ENCODE measurements at regions not wholly inside any gene's neighbourhood (a gene's known extent, or its start where the extent isn't known, plus 50 kb on each side); places are given as distances from the start of the nearest gene placed in this dataset.

GRCh38 chr7:49333180-49333881, 409.0 kb downstream of the CDC14C start:
- Histone ChIP-seq H3K9me3 (ENCODE audit: control insufficient read depth in 5 of 5, low read length in 5 of 5) (no peaks in the 10 kb centered on the region), H3K27me3 (ENCODE audit: control insufficient read depth in 5 of 5, insufficient read depth in 4 of 5, low read length in 5 of 5) (no peaks in the 10 kb centered on the region), H3K9ac (ENCODE audit: low read length in 5 of 5) (no peak overlapping the region), H3K4me3 (ENCODE audit: low read depth in 1 of 5, low read length in 5 of 5) (no peak overlapping the region), H3K27ac (ENCODE audit: low read depth, low read length) (no peak overlapping the region), H3K4me1 (ENCODE audit: control insufficient read depth in 5 of 5, insufficient read depth in 5 of 5, low read length in 5 of 5) (no peaks in the 10 kb centered on the region), H3K36me3 (ENCODE audit: control insufficient read depth in 5 of 5, insufficient read depth in 5 of 5, low read length in 5 of 5) (no peaks in the 10 kb centered on the region)

DNA sequence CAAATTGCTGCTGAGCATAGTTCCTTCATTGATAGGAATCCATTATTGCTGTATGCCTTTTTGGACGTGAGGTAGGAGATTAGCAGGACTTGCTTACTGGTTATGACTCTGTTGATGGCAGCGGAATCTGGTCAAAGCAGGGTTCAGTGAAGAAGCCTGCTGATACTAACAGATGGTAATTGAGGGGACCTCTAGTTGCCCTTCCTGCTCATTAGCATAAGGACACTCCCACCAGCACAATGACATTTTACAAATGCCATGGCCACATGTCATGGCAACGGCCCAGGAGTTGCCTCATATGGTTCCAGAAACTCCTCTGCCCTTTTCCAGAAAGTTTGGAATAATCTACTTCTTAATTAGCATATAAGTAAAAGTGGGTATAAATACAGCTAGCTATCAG, 417.5 kb downstream of the CDC14C start:
- Histone ChIP-seq H3K4me3 (ENCODE audit: low read depth in 1 of 5, low read length in 5 of 5) (no peak overlapping the region), H3K9ac (ENCODE audit: low read length in 5 of 5) (no peak overlapping the region), H3K9me3 (ENCODE audit: control insufficient read depth in 5 of 5, low read length in 5 of 5) (no peaks in the 10 kb centered on the region), H3K27ac (ENCODE audit: low read depth, low read length) (no peak overlapping the region), H3K4me1 (ENCODE audit: control insufficient read depth in 5 of 5, insufficient read depth in 5 of 5, low read length in 5 of 5) (peaks cover 0 to 15% (median 5%) of the 10 kb centered on the region in 5 donors), H3K27me3 (ENCODE audit: control insufficient read depth in 5 of 5, insufficient read depth in 4 of 5, low read length in 5 of 5) (no peaks in the 10 kb centered on the region), H3K36me3 (ENCODE audit: control insufficient read depth in 5 of 5, insufficient read depth in 5 of 5, low read length in 5 of 5) (no peaks in the 10 kb centered on the region)

DNA sequence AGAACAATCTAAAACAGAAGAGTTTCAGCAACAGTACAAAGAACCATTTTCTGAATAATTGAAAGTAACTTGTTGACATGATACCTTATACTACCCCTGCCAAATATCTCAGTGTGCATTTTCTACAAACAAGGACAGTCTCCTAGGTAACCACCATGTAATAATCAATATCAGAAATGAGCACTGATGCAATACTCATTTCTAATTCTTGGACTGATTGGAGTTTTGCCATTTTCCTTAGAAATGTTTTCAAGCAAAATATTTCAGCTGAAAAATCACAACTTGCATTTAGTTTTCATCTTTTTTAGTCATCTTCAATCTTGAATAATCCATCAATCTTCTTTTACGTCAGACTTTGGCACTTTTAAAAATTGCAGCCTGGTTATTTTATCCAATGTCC, 420.2 kb downstream of the CDC14C start:
- Histone ChIP-seq H3K36me3 (ENCODE audit: control insufficient read depth in 5 of 5, insufficient read depth in 5 of 5, low read length in 5 of 5) (no peaks in the 10 kb centered on the region), H3K9ac (ENCODE audit: low read length in 5 of 5) (no peak overlapping the region), H3K4me1 (ENCODE audit: control insufficient read depth in 5 of 5, insufficient read depth in 5 of 5, low read length in 5 of 5) (peaks cover 0 to 15% (median 5%) of the 10 kb centered on the region in 5 donors), H3K9me3 (ENCODE audit: control insufficient read depth in 5 of 5, low read length in 5 of 5) (no peaks in the 10 kb centered on the region), H3K27ac (ENCODE audit: low read depth, low read length) (no peak overlapping the region), H3K27me3 (ENCODE audit: control insufficient read depth in 5 of 5, insufficient read depth in 4 of 5, low read length in 5 of 5) (no peaks in the 10 kb centered on the region), H3K4me3 (ENCODE audit: low read depth in 1 of 5, low read length in 5 of 5) (no peak overlapping the region)

GRCh38 chr7:49346195-49346899, 422.0 kb downstream of the CDC14C start:
- Histone ChIP-seq H3K9ac (ENCODE audit: low read length in 5 of 5) (no peak overlapping the region), H3K9me3 (ENCODE audit: control insufficient read depth in 5 of 5, low read length in 5 of 5) (peaks cover 0 to 5% (median 0%) of the 10 kb centered on the region in 5 donors), H3K36me3 (ENCODE audit: control insufficient read depth in 5 of 5, insufficient read depth in 5 of 5, low read length in 5 of 5) (no peaks in the 10 kb centered on the region), H3K4me3 (ENCODE audit: low read depth in 1 of 5, low read length in 5 of 5) (no peak overlapping the region), H3K27me3 (ENCODE audit: control insufficient read depth in 5 of 5, insufficient read depth in 4 of 5, low read length in 5 of 5) (no peaks in the 10 kb centered on the region), H3K27ac (ENCODE audit: low read depth, low read length) (no peak overlapping the region), H3K4me1 (ENCODE audit: control insufficient read depth in 5 of 5, insufficient read depth in 5 of 5, low read length in 5 of 5) (peaks cover 0 to 15% (median 5%) of the 10 kb centered on the region in 5 donors)

DNA sequence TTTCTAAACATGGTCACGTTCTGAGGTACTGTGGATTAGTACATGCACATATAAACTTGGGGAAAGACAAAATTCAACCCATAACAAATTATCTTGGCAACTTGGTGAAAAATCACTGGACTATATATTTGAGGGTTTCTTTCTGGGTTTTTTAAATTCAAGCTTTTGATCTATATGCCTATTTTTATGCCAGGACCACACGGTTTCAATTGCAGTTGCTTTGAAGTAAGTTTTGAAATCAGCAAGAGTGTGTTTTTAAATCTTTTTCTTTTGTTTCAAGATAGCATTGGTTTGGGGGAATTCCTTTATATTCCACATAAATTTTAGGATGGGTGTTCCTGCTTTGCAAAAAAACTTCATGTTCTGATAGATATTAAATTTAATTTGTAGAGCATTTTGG, 406.4 kb upstream of the VWC2 start:
- no peaks in the 10 kb centered on the region for H3K27me3 ChIP-seq (ENCODE audit: control insufficient read depth in 5 of 5, insufficient read depth in 4 of 5, low read length in 5 of 5)
- H3K4me3 ChIP-seq (ENCODE audit: low read depth in 1 of 5, low read length in 5 of 5) = no peak overlapping the region
- no peak overlapping the region for H3K27ac ChIP-seq (ENCODE audit: low read depth, low read length)
- H3K4me1 ChIP-seq (ENCODE audit: control insufficient read depth in 5 of 5, insufficient read depth in 5 of 5, low read length in 5 of 5) = peaks cover 0 to 4% (median 0%) of the 10 kb centered on the region in 5 donors
- no peak overlapping the region for H3K9ac ChIP-seq (ENCODE audit: low read length in 5 of 5)
- no peaks in the 10 kb centered on the region for H3K9me3 ChIP-seq (ENCODE audit: control insufficient read depth in 5 of 5, low read length in 5 of 5)
- H3K36me3 ChIP-seq (ENCODE audit: control insufficient read depth in 5 of 5, insufficient read depth in 5 of 5, low read length in 5 of 5) = no peaks in the 10 kb centered on the region

- Histone ChIP-seq H3K27me3 (ENCODE audit: control insufficient read depth in 5 of 5, insufficient read depth in 4 of 5, low read length in 5 of 5) (no peaks in the 10 kb centered on the region), H3K36me3 (ENCODE audit: control insufficient read depth in 5 of 5, insufficient read depth in 5 of 5, low read length in 5 of 5) (no peaks in the 10 kb centered on the region), H3K9me3 (ENCODE audit: control insufficient read depth in 5 of 5, low read length in 5 of 5) (peaks cover 0 to 5% (median 2%) of the 10 kb centered on the region in 5 donors)
These were observed 401.7 kb upstream of the VWC2 start for GRCh38 chr7:49371771-49372170.

DNA sequence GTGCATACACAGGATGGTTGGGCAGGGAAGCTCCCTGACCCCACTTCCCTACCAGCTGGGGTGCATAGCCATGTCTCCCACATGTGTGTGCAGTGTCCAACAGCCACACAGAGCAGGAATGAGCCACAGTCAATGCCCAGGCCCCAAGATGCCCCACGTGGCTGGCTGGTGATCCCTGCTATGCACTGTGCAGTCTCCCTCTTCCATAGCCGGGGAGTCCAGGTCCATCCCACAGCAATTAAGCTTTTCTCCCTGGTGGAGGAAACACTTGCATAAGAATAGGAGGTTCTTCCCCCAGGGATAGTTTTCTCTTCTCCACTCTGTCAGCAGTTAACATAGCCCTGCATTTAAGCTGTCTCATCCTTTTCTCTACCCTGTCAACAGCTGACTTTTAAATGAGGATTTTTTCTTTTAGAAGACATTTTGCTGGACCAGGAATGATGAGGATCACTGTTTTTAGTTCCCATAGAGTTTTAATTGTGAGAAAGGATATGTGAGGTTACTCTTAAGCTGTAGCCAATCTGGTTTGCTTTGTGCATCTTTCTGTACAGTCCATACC, 396.5 kb upstream of the VWC2 start:
- H3K36me3 ChIP-seq (ENCODE audit: control insufficient read depth in 5 of 5, insufficient read depth in 5 of 5, low read length in 5 of 5) = no peaks in the 10 kb centered on the region
- peaks cover 3 to 42% (median 12%) of the 10 kb centered on the region in 5 donors for H3K9me3 ChIP-seq (ENCODE audit: control insufficient read depth in 5 of 5, low read length in 5 of 5)
- no peaks in the 10 kb centered on the region for H3K27me3 ChIP-seq (ENCODE audit: control insufficient read depth in 5 of 5, insufficient read depth in 4 of 5, low read length in 5 of 5)
- H3K4me3 ChIP-seq (ENCODE audit: low read depth in 1 of 5, low read length in 5 of 5) = no peak overlapping the region
- H3K27ac ChIP-seq (ENCODE audit: low read depth, low read length) = no peak overlapping the region
- peaks cover 0 to 4% (median 0%) of the 10 kb centered on the region in 5 donors for H3K4me1 ChIP-seq (ENCODE audit: control insufficient read depth in 5 of 5, insufficient read depth in 5 of 5, low read length in 5 of 5)
- no peak overlapping the region for H3K9ac ChIP-seq (ENCODE audit: low read length in 5 of 5)

More at GRCh38 chr7:49371771-49372170, 401.7 kb upstream of the VWC2 start:
- H3K4me3 ChIP-seq (ENCODE audit: low read depth in 1 of 5, low read length in 5 of 5) = no peak overlapping the region
- H3K4me1 ChIP-seq (ENCODE audit: control insufficient read depth in 5 of 5, insufficient read depth in 5 of 5, low read length in 5 of 5) = peaks cover 0 to 7% (median 0%) of the 10 kb centered on the region in 5 donors
- H3K27ac ChIP-seq (ENCODE audit: low read depth, low read length) = no peak overlapping the region
- no peak overlapping the region for H3K9ac ChIP-seq (ENCODE audit: low read length in 5 of 5)

DNA sequence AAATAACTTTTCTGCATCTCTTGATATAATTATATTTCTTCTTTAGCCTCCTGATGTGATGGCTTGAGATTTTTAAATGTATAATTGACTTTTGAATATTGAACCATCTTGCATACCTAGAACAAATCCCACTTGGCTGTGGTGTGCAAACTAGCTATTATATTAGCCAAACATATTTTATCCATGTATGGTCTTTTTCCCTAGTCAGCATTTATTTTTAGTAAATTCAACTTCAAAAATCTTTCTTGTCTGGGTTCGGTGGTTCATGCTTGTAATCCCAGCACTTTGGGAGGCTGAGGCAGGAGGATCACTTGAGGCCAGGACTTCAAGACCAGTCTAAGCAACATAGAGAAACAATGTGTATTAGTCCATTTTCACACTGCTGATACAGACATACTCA, 386.6 kb upstream of the VWC2 start:
- H3K9ac ChIP-seq (ENCODE audit: low read length in 5 of 5) = no peak overlapping the region
- no peaks in the 10 kb centered on the region for H3K4me1 ChIP-seq (ENCODE audit: control insufficient read depth in 5 of 5, insufficient read depth in 5 of 5, low read length in 5 of 5)
- no peaks in the 10 kb centered on the region for H3K36me3 ChIP-seq (ENCODE audit: control insufficient read depth in 5 of 5, insufficient read depth in 5 of 5, low read length in 5 of 5)
- no peak overlapping the region for H3K27ac ChIP-seq (ENCODE audit: low read depth, low read length)
- no peak overlapping the region for H3K4me3 ChIP-seq (ENCODE audit: low read depth in 1 of 5, low read length in 5 of 5)
- peaks cover 0 to 3% (median 0%) of the 10 kb centered on the region in 5 donors for H3K9me3 ChIP-seq (ENCODE audit: control insufficient read depth in 5 of 5, low read length in 5 of 5)
- no peaks in the 10 kb centered on the region for H3K27me3 ChIP-seq (ENCODE audit: control insufficient read depth in 5 of 5, insufficient read depth in 4 of 5, low read length in 5 of 5)

DNA sequence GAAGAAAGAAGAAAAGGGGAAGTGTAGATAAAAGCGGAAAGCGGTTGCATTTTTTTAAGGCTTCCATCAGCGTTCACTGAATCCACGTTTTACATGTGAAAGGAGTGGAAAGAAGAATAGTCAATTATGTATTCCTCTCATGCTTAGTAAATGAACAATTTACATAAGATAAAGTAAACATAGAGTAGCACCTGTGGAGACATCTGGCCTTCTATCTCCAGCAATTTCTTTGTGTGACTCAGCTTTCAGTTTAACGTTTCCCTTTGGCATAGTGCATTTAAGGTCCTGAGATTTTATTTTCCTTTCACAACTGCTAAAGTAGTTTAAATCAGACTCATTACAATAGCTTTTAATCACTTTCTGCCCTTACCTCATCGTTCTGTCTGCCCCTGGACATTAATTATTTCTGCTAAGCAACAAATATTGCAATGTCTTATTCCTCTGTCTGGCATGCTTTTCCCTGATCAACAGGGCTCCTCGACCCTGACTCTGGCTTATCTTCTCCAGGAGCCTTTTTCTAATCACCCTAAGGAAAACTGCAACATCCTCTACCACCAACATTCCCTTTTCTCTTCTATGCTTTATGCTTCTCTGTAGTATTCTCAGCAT, 383.5 kb upstream of the VWC2 start:
- Histone ChIP-seq H3K4me3 (ENCODE audit: low read depth in 1 of 5, low read length in 5 of 5) (no peak overlapping the region), H3K27ac (ENCODE audit: low read depth, low read length) (no peak overlapping the region), H3K9ac (ENCODE audit: low read length in 5 of 5) (no peak overlapping the region), H3K36me3 (ENCODE audit: control insufficient read depth in 5 of 5, insufficient read depth in 5 of 5, low read length in 5 of 5) (no peaks in the 10 kb centered on the region), H3K9me3 (ENCODE audit: control insufficient read depth in 5 of 5, low read length in 5 of 5) (peaks cover 0 to 3% (median 0%) of the 10 kb centered on the region in 5 donors), H3K27me3 (ENCODE audit: control insufficient read depth in 5 of 5, insufficient read depth in 4 of 5, low read length in 5 of 5) (no peaks in the 10 kb centered on the region), H3K4me1 (ENCODE audit: control insufficient read depth in 5 of 5, insufficient read depth in 5 of 5, low read length in 5 of 5) (no peaks in the 10 kb centered on the region)

DNA sequence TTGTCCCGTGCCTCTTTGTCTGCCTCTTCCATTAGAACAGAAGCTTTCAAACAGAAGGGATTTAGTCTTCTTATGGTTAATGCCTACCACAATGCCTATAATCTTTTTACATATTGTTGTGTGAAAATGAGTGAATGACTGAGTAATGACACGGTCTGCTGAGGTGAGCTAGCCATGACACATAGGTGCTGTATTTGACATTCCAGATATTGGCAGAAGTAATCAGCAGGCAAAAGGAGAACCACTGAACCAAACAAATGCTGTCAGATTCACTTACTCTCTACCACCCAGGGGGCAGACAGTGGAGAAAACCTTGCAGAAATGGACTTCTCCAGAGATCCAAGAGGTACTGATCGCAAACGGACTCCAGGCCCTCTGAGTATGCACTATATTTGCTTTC, 377.2 kb upstream of the VWC2 start:
- no peak overlapping the region for H3K9ac ChIP-seq (ENCODE audit: low read length in 5 of 5)
- H3K36me3 ChIP-seq (ENCODE audit: control insufficient read depth in 5 of 5, insufficient read depth in 5 of 5, low read length in 5 of 5) = no peaks in the 10 kb centered on the region
- peaks cover 0 to 36% (median 10%) of the 10 kb centered on the region in 5 donors for H3K4me1 ChIP-seq (ENCODE audit: control insufficient read depth in 5 of 5, insufficient read depth in 5 of 5, low read length in 5 of 5)
- no peaks in the 10 kb centered on the region for H3K27me3 ChIP-seq (ENCODE audit: control insufficient read depth in 5 of 5, insufficient read depth in 4 of 5, low read length in 5 of 5)
- no peaks in the 10 kb centered on the region for H3K9me3 ChIP-seq (ENCODE audit: control insufficient read depth in 5 of 5, low read length in 5 of 5)
- no peak overlapping the region for H3K27ac ChIP-seq (ENCODE audit: low read depth, low read length)
- no peak overlapping the region for H3K4me3 ChIP-seq (ENCODE audit: low read depth in 1 of 5, low read length in 5 of 5)

Measured in subcutaneous abdominal adipose tissue (tissue), 5 donors.